Aorta (tissue), 5 donors: ENCODE measurements at regions not wholly inside any gene's neighbourhood (a gene's known extent, or its start where the extent isn't known, plus 50 kb on each side); places are given as distances from the start of the nearest gene placed in this dataset.

ENCODE experiments used
- ATAC-seq: fragments of 200-7000 bp; cut with Tn5 transposase; one replicate; pipeline ENCODE4 v1.9.1; 2022; ENCODE audit warnings: moderate library complexity; ENCODE audit not compliant: low FRiP score
- DNase-seq, 2 donors: peaks; one replicate each; pipeline ENCODE4 v3.0.0-alpha.2; 2020
- H3K27ac ChIP-seq, 2 donors: one replicate each; pipeline ENCODE4 v1.5.1; 2013; ENCODE audit warnings: low read length in 2 of 2, mild to moderate bottlenecking in 2 of 2, moderate library complexity in 2 of 2, control low read depth in 1 of 2, inconsistent platforms in 1 of 2, low read depth in 1 of 2
- H3K27me3 ChIP-seq, 2 donors: one replicate each; pipeline ENCODE4 v1.6.1; 2013; ENCODE audit warnings: control low read depth in 1 of 2, low read length in 1 of 2, mild to moderate bottlenecking in 1 of 2, moderate library complexity in 1 of 2; ENCODE audit not compliant: insufficient read depth in 2 of 2, control insufficient read depth in 1 of 2
- H3K36me3 ChIP-seq, 2 donors: one replicate each; pipeline ENCODE4 v1.6.1; 2013; ENCODE audit warnings: control low read depth in 1 of 2, low read length in 1 of 2, mild to moderate bottlenecking in 1 of 2; ENCODE audit not compliant: insufficient read depth in 2 of 2, control insufficient read depth in 1 of 2
- H3K4me1 ChIP-seq, 2 donors: one replicate each; pipeline ENCODE4 v1.6.1; 2013; ENCODE audit warnings: low read length in 2 of 2, control low read depth in 1 of 2, mild to moderate bottlenecking in 1 of 2, moderate library complexity in 1 of 2; ENCODE audit not compliant: insufficient read depth in 2 of 2, control insufficient read depth in 1 of 2
- H3K4me3 ChIP-seq, 2 donors: one replicate each; pipeline ENCODE4 v1.5.1; 2013; ENCODE audit warnings: low read length in 2 of 2, control low read depth in 1 of 2, mild to moderate bottlenecking in 1 of 2
- H3K9me3 ChIP-seq: one replicate; pipeline ENCODE4 v1.6.1; 2013; ENCODE audit warnings: mild to moderate bottlenecking, low read length; ENCODE audit not compliant: control insufficient read depth
- WGBS, 2 donors: extraction: QIAGEN DNeasy Blood & Tissue Kit; methylation state at CpG; one replicate each; pipeline ENCODE4 v1.1.7; 2013; 5-methylcytosine and 5-hydroxymethylcytosine counted together
- intact Hi-C, 2 donors: fragments of 100-400 bp; cut with DNase I; formaldehyde crosslinking; loops; one replicate each; pipeline versions ENCODE4 v1.14.2 to v1.15.0; 2022
- donor health status: healthy with polysubstance abuse.
- donor health status: Bipolar disorder and iron deficiency.
- donor health status: DM: no; HTN: no; CAD: no.
- donor health status: DM: no; HTN: no; CAD: no.
- donor health status: DM: yes; HTN: yes; CAD: no.

GRCh38 chr4:180721356-180721755 is 1521.8 kb upstream of the TENM3 start:
- Histone ChIP-seq H3K4me1 (no peaks in the 10 kb centered on the region), H3K36me3 (no peaks in the 10 kb centered on the region), H3K4me3 (no peak overlapping the region), H3K27me3 (no peaks in the 10 kb centered on the region), H3K9me3 (no peaks in the 10 kb centered on the region), H3K27ac (no peak overlapping the region)
- intact Hi-C loops = no loop called here
- DNase-seq (no peak), ATAC-seq (no peak)
- 77 to 90% methylated on average over 6 of the region's 6 CpGs for WGBS, 2 donors

- WGBS, 2 donors = 78 to 79% methylated on average over 6 of the region's 6 CpGs
- ATAC-seq (no peak), DNase-seq (no peak)
- Histone ChIP-seq H3K9me3 (no peaks in the 10 kb centered on the region), H3K27me3 (no peaks in the 10 kb centered on the region), H3K4me3 (no peak overlapping the region), H3K4me1 (no peaks in the 10 kb centered on the region), H3K27ac (no peak overlapping the region), H3K36me3 (no peaks in the 10 kb centered on the region)
- intact Hi-C loops = no loop called here
Observed at GRCh38 chr4:180726611-180727010, 1516.6 kb upstream of the TENM3 start.

- intact Hi-C loops = no loop called here
- WGBS, 2 donors = 63 to 74% methylated on average over 3 of the region's 3 CpGs
- DNase-seq (no peak), ATAC-seq (no peak)
- no peak overlapping the region for H3K27ac ChIP-seq
- no peaks in the 10 kb centered on the region for H3K9me3 ChIP-seq
- H3K4me3 ChIP-seq = no peak overlapping the region
- no peaks in the 10 kb centered on the region for H3K36me3 ChIP-seq
- H3K27me3 ChIP-seq = no peaks in the 10 kb centered on the region
- no peaks in the 10 kb centered on the region for H3K4me1 ChIP-seq
Observed at GRCh38 chr4:180727478-180727877, 1515.7 kb upstream of the TENM3 start.

- ATAC-seq = no peak
- no peaks in the 10 kb centered on the region for H3K27me3 ChIP-seq
- no peak overlapping the region for H3K4me3 ChIP-seq
- DNase-seq = no peak
- WGBS, 2 donors = 76 to 81% methylated on average over 7 of the region's 7 CpGs
- no peaks in the 10 kb centered on the region for H3K4me1 ChIP-seq
- intact Hi-C loops = no loop called here
- no peaks in the 10 kb centered on the region for H3K36me3 ChIP-seq
- H3K27ac ChIP-seq = no peak overlapping the region
- H3K9me3 ChIP-seq = peaks cover 2% of the 10 kb centered on the region
Observed at GRCh38 chr4:180734753-180735432, 1508.3 kb upstream of the TENM3 start.

- Histone ChIP-seq H3K9me3 (peaks cover 2% of the 10 kb centered on the region), H3K4me1 (no peaks in the 10 kb centered on the region), H3K27me3 (no peaks in the 10 kb centered on the region), H3K27ac (no peak overlapping the region), H3K36me3 (no peaks in the 10 kb centered on the region), H3K4me3 (no peak overlapping the region)
- DNase-seq (no peak), ATAC-seq (no peak)
- intact Hi-C loops = no loop called here
- WGBS, 2 donors = 84 to 91% methylated on average over 1 of the region's 1 CpG
Observed at GRCh38 chr4:180741703-180742102, 1501.5 kb upstream of the TENM3 start.

DNA sequence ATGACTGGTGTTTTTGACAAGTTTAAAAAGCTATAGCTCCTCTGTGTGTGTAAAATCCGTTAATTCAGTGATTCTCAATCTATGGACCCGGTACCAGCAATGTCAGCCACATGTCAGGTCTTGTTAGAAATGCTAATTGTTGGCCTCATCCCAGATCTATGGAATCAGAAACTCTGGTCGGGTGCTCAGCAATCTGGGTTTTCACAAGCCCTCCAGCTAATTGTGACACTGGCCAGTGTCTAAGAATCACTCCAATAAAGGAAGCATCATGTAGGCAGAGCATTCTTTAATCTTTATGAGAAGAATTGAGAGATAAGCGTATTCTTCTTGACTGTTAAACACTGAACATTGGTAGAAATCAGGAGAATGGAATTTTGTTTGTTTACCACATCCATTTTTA is 1498.2 kb upstream of the TENM3 start:
- no peak for ATAC-seq
- intact Hi-C loops = no loop called here

DNA sequence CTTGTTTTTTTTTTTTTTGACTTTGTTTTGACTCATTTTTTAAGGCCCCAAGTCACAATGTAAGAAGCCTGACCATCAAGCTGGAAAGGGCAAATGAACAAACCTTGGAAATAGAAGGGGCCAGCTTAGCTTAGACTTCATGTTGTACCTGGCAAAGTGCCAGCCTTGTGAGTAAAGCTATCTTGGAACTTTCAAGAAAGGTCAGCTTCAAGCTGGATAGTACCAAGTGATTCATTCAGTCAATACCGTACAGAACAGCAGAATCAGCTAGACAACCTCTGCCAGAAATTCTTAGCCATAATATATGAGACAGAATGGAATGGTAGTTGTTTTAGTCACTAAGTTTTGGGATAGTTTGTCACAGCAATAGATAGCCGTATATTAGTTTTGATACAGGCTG is 1492.2 kb upstream of the TENM3 start:
- H3K9me3 ChIP-seq = peaks cover 5% of the 10 kb centered on the region
- H3K27me3 ChIP-seq = no peaks in the 10 kb centered on the region
- no peak overlapping the region for H3K27ac ChIP-seq
- intact Hi-C loops = no loop called here
- ATAC-seq (no peak), DNase-seq (no peak)
- no peaks in the 10 kb centered on the region for H3K4me1 ChIP-seq
- no peak overlapping the region for H3K4me3 ChIP-seq
- WGBS, 2 donors = 50 to 54% methylated on average over 2 of the region's 2 CpGs
- H3K36me3 ChIP-seq = no peaks in the 10 kb centered on the region

More for the DNA sequence above, 1498.2 kb upstream of the TENM3 start:
- 68 to 75% methylated on average over 4 of the region's 4 CpGs for WGBS, 2 donors
- Histone ChIP-seq H3K9me3 (no peaks in the 10 kb centered on the region), H3K4me1 (no peaks in the 10 kb centered on the region), H3K27ac (no peak overlapping the region), H3K27me3 (no peaks in the 10 kb centered on the region), H3K36me3 (no peaks in the 10 kb centered on the region), H3K4me3 (no peak overlapping the region)
- no peak for DNase-seq

- Histone ChIP-seq H3K27me3 (no peaks in the 10 kb centered on the region), H3K36me3 (no peaks in the 10 kb centered on the region), H3K4me3 (no peak overlapping the region), H3K9me3 (peaks cover 3% of the 10 kb centered on the region), H3K4me1 (no peaks in the 10 kb centered on the region), H3K27ac (no peak overlapping the region)
- no peak for ATAC-seq
- 74 to 85% methylated on average over 2 of the region's 2 CpGs for WGBS, 2 donors
- DNase-seq = no peak
- intact Hi-C loops = no loop called here
Observed at GRCh38 chr4:180757927-180758326, 1485.3 kb upstream of the TENM3 start.

GRCh38 chr4:180766045-180766444 is 1477.2 kb upstream of the TENM3 start:
- Histone ChIP-seq H3K27ac (no peak overlapping the region), H3K36me3 (no peaks in the 10 kb centered on the region), H3K9me3 (no peaks in the 10 kb centered on the region), H3K4me1 (no peaks in the 10 kb centered on the region), H3K27me3 (no peaks in the 10 kb centered on the region), H3K4me3 (no peak overlapping the region)
- intact Hi-C loops = no loop called here
- 18 to 31% methylated on average over 5 of the region's 5 CpGs for WGBS, 2 donors
- ATAC-seq (no peak), DNase-seq (no peak)
